Neural cell (in vitro differentiated cells): ENCODE measurements at regions not wholly inside any gene's neighbourhood (a gene's known extent, or its start where the extent isn't known, plus 50 kb on each side); places are given as distances from the start of the nearest gene placed in this dataset.

Experiments
- H2AFZ ChIP-seq: fragments of 200-600, 300-800 bp; sonication (generic), shearing (Covaris generic); 2 replicates; pipeline ENCODE4 v1.6.0; 2014; ENCODE audit warnings: low read depth, mild to moderate bottlenecking, antibody characterized with exemption, low read length, moderate library complexity
- H3F3A ChIP-seq: fragments of 200-600 bp; shearing (Covaris generic); 2 replicates; pipeline ENCODE4 v1.6.1; 2016; ENCODE audit warnings: mild to moderate bottlenecking, moderate library complexity, mixed read lengths, antibody characterized with exemption, low read length; ENCODE audit not compliant: insufficient read depth, poor library complexity, severe bottlenecking
- H3K27ac ChIP-seq: fragments of 200-600, 300-800 bp; sonication (generic), shearing (Covaris generic); 2 replicates; pipeline ENCODE4 v1.5.1; 2014; ENCODE audit warnings: mild to moderate bottlenecking, low read length, moderate library complexity
- H3K27me3 ChIP-seq: fragments of 300-800, 200-600 bp; sonication (generic), shearing (Covaris generic); 2 replicates; pipeline ENCODE4 v1.6.0; 2014; ENCODE audit warnings: mild to moderate bottlenecking, low read depth, low read length, moderate library complexity; ENCODE audit not compliant: insufficient read depth
- H3K36me3 ChIP-seq: fragments of 300-800, 200-600 bp; sonication (generic), shearing (Covaris generic); 2 replicates; pipeline ENCODE4 v1.5.1; 2014; ENCODE audit warnings: mild to moderate bottlenecking, antibody characterized with exemption, low read length, moderate library complexity; ENCODE audit not compliant: insufficient read depth
- H3K4me2 ChIP-seq: fragments of 300-800, 200-600 bp; sonication (generic), shearing (Covaris generic); 2 replicates; pipeline ENCODE4 v1.6.0; 2014; ENCODE audit warnings: mild to moderate bottlenecking, low read length
- H3K4me3 ChIP-seq: fragments of 300-800, 200-600 bp; sonication (generic), shearing (Covaris generic); 2 replicates; pipeline ENCODE4 v1.5.1; 2014; ENCODE audit warnings: mild to moderate bottlenecking, low read length, moderate library complexity
- H3K79me2 ChIP-seq: fragments of 200-600 bp; shearing (Covaris generic); replicated peaks from 2 replicates; pipeline ENCODE4 v1.6.0; 2014; ENCODE audit warnings: mild to moderate bottlenecking, low read length, moderate library complexity; ENCODE audit not compliant: insufficient read depth
- H3K9ac ChIP-seq: fragments of 300-800, 200-600 bp; sonication (generic), shearing (Covaris generic); 2 replicates; pipeline ENCODE4 v1.6.1; 2016; ENCODE audit warnings: mild to moderate bottlenecking, low read length, mixed read lengths
- H3K9me2 ChIP-seq: fragments of 200-600 bp; shearing (Covaris generic); 2 replicates; pipeline ENCODE4 v1.6.1; 2016; ENCODE audit warnings: mild to moderate bottlenecking, low read length, mixed read lengths; ENCODE audit not compliant: insufficient read depth
- H3K9me3 ChIP-seq: fragments of 200-600, 300-800 bp; sonication (generic), shearing (Covaris generic); 2 replicates; pipeline ENCODE4 v1.6.1; 2016; ENCODE audit warnings: mild to moderate bottlenecking, mixed run types, low read length, moderate library complexity, mixed read lengths
- H4K20me1 ChIP-seq: fragments of 200-600 bp; shearing (Covaris generic); 2 replicates; pipeline ENCODE4 v1.6.1; 2016; ENCODE audit warnings: mild to moderate bottlenecking, mixed run types; ENCODE audit not compliant: insufficient read depth
- EP300 ChIP-seq: fragments of 450-650 bp; conservative IDR thresholded peaks from 2 replicates; pipeline ENCODE4 v1.6.1; 2014; ENCODE audit warnings: antibody characterized with exemption, mild to moderate bottlenecking, moderate library complexity; ENCODE audit not compliant: poor library complexity, severe bottlenecking
- EZH2 ChIP-seq: fragments of 200-600, 300-800 bp; shearing (Covaris generic), sonication (generic); IDR thresholded peaks from 2 replicates; pipeline ENCODE4 v1.6.1; 2014; ENCODE audit warnings: antibody characterized with exemption, low read length, borderline replicate concordance, mild to moderate bottlenecking; ENCODE audit not compliant: insufficient read depth, poor library complexity, severe bottlenecking
- MXI1 ChIP-seq: fragments of 450-650 bp; conservative IDR thresholded peaks from 2 replicates; pipeline ENCODE4 v1.6.1; 2014; ENCODE audit warnings: antibody characterized with exemption, mild to moderate bottlenecking; ENCODE audit not compliant: poor library complexity, severe bottlenecking
- POLR2AphosphoS5 ChIP-seq: IDR thresholded peaks from 2 replicates; pipeline ENCODE4 v1.6.1; 2012
- RAD21 ChIP-seq: fragments of 450-650 bp; conservative IDR thresholded peaks from 2 replicates; pipeline ENCODE4 v1.6.1; 2014; ENCODE audit warnings: antibody characterized with exemption, mild to moderate bottlenecking, moderate library complexity
- SMC3 ChIP-seq: fragments of 450-650 bp; conservative IDR thresholded peaks from 2 replicates; pipeline ENCODE4 v1.6.1; 2014; ENCODE audit warnings: antibody characterized with exemption, mild to moderate bottlenecking, moderate library complexity; ENCODE audit not compliant: poor library complexity
- TAF1 ChIP-seq: IDR thresholded peaks from 2 replicates; pipeline ENCODE4 v1.6.1; 2012; ENCODE audit warnings: low read depth
- TF ChIP-seq, protein P1 (sequence below): IDR thresholded peaks from 2 replicates; pipeline ENCODE4 v1.6.1; 2012; ENCODE audit warnings: borderline replicate concordance
- TF ChIP-seq, protein P2 (sequence below): fragments of 450-650 bp; IDR thresholded peaks from 2 replicates; pipeline ENCODE4 v1.5.1; 2014; ENCODE audit warnings: antibody characterized with exemption, mild to moderate bottlenecking, moderate library complexity; ENCODE audit not compliant: poor library complexity, severe bottlenecking

DNA sequence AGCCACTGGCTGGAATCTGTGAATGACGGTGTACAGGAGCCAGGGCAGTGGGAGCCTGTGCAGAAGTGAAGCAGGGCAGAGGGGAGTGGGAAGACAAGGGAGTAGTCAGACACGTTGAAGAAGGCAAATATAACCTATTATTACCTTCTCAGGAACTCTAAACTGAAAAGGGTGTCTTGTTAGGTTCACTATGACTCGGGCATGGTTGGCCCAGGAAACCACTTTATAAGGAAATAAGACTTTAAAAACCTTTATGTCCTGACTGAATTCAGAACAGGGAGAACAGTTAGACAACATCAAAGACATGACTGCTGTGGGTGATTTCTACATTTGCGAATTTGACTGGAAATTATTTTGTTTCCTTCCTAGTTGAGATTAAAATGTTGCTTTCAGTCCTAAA lies 107.5 kb downstream of the ACER2 start:
- no peaks in the 10 kb centered on the region for H3F3A ChIP-seq
- no peaks in the 10 kb centered on the region for H3K9me2 ChIP-seq
- no peaks in the 10 kb centered on the region for H3K79me2 ChIP-seq
- H3K4me3 ChIP-seq: no peak overlapping the region
- no peak overlapping the region for H3K4me2 ChIP-seq
- no peaks in the 10 kb centered on the region for H3K36me3 ChIP-seq
- TF ChIP-seq EP300: no peak
- TF ChIP-seq MXI1: no peak
- TF ChIP-seq RAD21: no peak
- TF ChIP-seq POLR2AphosphoS5: no peak
- no peak for TF ChIP-seq TAF1
- no peaks in the 10 kb centered on the region for H4K20me1 ChIP-seq
- no peaks in the 10 kb centered on the region for H3K9me3 ChIP-seq
- no peak overlapping the region for H3K27ac ChIP-seq
- no peak overlapping the region for H3K9ac ChIP-seq
- no peaks in the 10 kb centered on the region for H3K27me3 ChIP-seq
- H2AFZ ChIP-seq: no peak overlapping the region

DNA sequence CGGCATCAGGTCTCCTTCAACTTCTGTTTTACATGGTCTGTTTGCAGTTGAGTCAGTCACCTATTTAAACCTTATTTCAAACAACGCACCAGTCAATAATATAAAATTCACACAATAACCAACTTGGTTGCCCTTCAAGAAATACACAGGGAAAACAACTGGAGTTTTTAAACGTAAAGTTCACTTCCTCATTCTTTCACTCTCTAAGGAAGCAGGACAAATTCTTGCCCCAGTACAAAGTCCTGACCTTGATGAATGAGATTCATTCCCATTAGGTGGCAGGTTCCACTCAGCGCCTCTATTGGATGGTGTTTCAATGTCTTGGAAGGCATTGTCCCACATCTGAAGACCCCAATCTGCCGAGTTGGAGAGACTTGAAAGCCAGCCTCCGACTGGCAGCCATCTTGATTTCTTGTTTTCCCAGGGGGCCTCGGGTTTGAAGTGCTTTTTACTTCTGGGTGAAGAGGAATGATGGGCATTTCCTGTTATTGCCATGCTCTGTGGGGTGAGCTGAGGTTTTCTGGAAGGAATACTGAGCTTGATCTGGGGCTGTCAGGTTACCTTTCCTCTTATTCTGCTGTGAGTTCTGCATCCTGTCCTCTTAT lies 105.0 kb downstream of the ACER2 start:
- H3K27ac ChIP-seq: no peak overlapping the region
- H3K4me2 ChIP-seq: no peak overlapping the region
- no peak overlapping the region for H3K9ac ChIP-seq
- H3K79me2 ChIP-seq: no peaks in the 10 kb centered on the region
- H3F3A ChIP-seq: no peaks in the 10 kb centered on the region
- no peak overlapping the region for H3K4me3 ChIP-seq
- TF ChIP-seq SMC3: no peak
- no peak overlapping the region for H2AFZ ChIP-seq
- H3K9me3 ChIP-seq: no peaks in the 10 kb centered on the region
- H3K27me3 ChIP-seq: no peaks in the 10 kb centered on the region
- no peaks in the 10 kb centered on the region for H3K36me3 ChIP-seq
- H4K20me1 ChIP-seq: no peaks in the 10 kb centered on the region
- H3K9me2 ChIP-seq: no peaks in the 10 kb centered on the region

DNA sequence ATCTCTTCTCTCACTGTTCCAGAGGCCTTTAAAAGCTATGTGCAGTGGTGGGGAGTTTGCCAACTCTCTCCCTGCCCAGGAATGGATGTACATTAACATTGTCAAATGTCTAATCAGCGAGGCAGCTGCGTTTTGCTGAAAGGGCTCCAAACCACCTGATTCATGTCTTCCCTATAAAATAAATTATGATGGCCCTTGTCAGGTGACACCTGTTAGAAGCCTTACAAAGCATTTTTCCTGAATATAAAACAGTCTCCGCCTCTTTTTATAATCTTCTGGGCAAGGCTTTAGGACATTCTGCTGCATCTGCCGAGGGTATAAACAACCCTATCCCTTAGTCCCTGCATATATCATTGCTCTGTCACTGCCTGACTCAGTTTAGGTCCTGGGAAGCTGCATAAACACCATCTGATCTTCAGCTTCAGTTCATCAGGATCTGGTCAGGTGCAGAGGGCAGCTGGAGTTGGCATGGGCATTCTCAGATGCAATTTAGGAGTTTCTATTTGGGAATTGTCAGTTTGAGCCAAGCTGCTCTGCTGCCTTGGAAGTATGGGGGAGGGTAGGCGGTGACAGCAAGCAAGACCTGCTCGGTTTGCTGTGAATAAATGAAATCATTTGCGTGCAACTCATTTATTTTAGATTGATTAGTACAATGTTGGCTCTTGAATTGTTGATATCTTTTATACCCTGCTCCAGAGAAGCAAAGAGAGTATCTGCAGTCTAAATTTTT lies 103.5 kb downstream of the ACER2 start:
- Histone ChIP-seq H3K27me3 (no peaks in the 10 kb centered on the region), H3K27ac (no peak overlapping the region), H3K4me3 (no peak overlapping the region), H3K9me3 (no peaks in the 10 kb centered on the region), H3F3A (no peaks in the 10 kb centered on the region), H3K36me3 (no peaks in the 10 kb centered on the region), H3K4me2 (no peak overlapping the region), H3K79me2 (no peaks in the 10 kb centered on the region), H3K9me2 (no peaks in the 10 kb centered on the region), H4K20me1 (no peaks in the 10 kb centered on the region), H2AFZ (no peak overlapping the region), H3K9ac (no peak overlapping the region)
- TF ChIP-seq, protein P1, sequence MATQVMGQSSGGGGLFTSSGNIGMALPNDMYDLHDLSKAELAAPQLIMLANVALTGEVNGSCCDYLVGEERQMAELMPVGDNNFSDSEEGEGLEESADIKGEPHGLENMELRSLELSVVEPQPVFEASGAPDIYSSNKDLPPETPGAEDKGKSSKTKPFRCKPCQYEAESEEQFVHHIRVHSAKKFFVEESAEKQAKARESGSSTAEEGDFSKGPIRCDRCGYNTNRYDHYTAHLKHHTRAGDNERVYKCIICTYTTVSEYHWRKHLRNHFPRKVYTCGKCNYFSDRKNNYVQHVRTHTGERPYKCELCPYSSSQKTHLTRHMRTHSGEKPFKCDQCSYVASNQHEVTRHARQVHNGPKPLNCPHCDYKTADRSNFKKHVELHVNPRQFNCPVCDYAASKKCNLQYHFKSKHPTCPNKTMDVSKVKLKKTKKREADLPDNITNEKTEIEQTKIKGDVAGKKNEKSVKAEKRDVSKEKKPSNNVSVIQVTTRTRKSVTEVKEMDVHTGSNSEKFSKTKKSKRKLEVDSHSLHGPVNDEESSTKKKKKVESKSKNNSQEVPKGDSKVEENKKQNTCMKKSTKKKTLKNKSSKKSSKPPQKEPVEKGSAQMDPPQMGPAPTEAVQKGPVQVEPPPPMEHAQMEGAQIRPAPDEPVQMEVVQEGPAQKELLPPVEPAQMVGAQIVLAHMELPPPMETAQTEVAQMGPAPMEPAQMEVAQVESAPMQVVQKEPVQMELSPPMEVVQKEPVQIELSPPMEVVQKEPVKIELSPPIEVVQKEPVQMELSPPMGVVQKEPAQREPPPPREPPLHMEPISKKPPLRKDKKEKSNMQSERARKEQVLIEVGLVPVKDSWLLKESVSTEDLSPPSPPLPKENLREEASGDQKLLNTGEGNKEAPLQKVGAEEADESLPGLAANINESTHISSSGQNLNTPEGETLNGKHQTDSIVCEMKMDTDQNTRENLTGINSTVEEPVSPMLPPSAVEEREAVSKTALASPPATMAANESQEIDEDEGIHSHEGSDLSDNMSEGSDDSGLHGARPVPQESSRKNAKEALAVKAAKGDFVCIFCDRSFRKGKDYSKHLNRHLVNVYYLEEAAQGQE: no peak
- TF ChIP-seq MXI1 (no peak), EP300 (no peak), EZH2 (no peak), TAF1 (no peak), RAD21 (no peak), POLR2AphosphoS5 (no peak), SMC3 (no peak)
- TF ChIP-seq, protein P2, sequence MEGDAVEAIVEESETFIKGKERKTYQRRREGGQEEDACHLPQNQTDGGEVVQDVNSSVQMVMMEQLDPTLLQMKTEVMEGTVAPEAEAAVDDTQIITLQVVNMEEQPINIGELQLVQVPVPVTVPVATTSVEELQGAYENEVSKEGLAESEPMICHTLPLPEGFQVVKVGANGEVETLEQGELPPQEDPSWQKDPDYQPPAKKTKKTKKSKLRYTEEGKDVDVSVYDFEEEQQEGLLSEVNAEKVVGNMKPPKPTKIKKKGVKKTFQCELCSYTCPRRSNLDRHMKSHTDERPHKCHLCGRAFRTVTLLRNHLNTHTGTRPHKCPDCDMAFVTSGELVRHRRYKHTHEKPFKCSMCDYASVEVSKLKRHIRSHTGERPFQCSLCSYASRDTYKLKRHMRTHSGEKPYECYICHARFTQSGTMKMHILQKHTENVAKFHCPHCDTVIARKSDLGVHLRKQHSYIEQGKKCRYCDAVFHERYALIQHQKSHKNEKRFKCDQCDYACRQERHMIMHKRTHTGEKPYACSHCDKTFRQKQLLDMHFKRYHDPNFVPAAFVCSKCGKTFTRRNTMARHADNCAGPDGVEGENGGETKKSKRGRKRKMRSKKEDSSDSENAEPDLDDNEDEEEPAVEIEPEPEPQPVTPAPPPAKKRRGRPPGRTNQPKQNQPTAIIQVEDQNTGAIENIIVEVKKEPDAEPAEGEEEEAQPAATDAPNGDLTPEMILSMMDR: no peak
